Central memory CD8-positive, alpha-beta T cell (primary cell): ENCODE measurements at regions not wholly inside any gene's neighbourhood (a gene's known extent, or its start where the extent isn't known, plus 50 kb on each side); places are given as distances from the start of the nearest gene placed in this dataset.

Experiments
- ATAC-seq: fragments of 150-1000 bp; cut with Tn5 transposase; replicated peaks from 2 replicates; pipeline ENCODE4 v1.10.0; 2022; ENCODE audit warnings: mild to moderate bottlenecking, moderate FRiP score, moderate number of reproducible peaks; ENCODE audit not compliant: poor library complexity, severe bottlenecking; ENCODE audit errors: extremely low read depth
- DNase-seq, 2 donors: peaks; one replicate each; pipeline ENCODE4 v3.0.0; 2021; ENCODE audit warnings: low spot score in 2 of 2
- H3K27ac Mint-ChIP-seq: one replicate; pipeline ENCODE4 v1.8.0; 2022; ENCODE audit warnings: low read depth, mild to moderate bottlenecking, moderate library complexity, mixed read lengths
- H3K27me3 Mint-ChIP-seq: one replicate; pipeline ENCODE4 v1.8.0; 2022; ENCODE audit warnings: mixed read lengths
- H3K36me3 Mint-ChIP-seq: one replicate; pipeline ENCODE4 v1.8.0; 2022; ENCODE audit warnings: mild to moderate bottlenecking, moderate library complexity, mixed read lengths; ENCODE audit not compliant: insufficient read depth
- H3K4me1 Mint-ChIP-seq: one replicate; pipeline ENCODE4 v1.8.0; 2022; ENCODE audit warnings: mixed read lengths
- H3K4me3 Mint-ChIP-seq: one replicate; pipeline ENCODE4 v1.8.0; 2022; ENCODE audit warnings: mild to moderate bottlenecking, moderate library complexity, mixed read lengths
- H3K9me3 Mint-ChIP-seq: one replicate; pipeline ENCODE4 v1.8.0; 2022; ENCODE audit warnings: mixed read lengths

DNA sequence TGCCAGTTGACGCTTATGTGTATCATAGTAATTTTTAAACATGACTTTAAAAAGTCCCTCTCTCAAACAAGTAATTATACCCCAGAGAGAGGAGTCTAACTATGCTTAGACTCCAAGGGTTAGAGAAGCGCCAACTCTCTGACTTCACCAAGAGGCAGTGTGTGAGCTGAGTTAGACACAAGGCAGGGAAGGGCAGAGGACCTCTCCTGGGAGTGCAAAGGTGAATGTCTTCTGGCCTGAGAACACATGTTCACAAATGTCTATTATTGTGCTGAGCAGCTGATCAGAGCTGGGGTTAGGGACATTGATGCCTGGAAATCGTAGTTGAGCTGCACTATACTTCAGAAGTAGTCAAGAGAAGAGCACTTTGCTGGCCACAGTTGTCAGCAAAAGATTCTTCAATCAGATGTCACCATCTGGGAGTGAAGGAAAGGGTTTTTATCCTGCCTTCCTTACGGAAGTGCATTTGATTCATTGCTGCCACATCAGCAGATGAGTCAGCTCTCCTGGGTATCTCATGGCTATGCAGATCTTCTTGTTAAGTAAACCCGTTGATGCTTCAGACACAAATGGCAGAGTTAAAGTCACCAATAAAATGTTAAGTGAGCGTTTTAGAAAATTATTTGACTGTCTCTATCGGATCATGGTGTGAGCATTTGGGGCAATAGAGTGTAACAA, 283.2 kb upstream of the ARGLU1 start:
- no peak overlapping the region for H3K4me3 Mint-ChIP-seq
- ATAC-seq (no peak), DNase-seq (no peak)
- no peaks in the 10 kb centered on the region for H3K36me3 Mint-ChIP-seq
- H3K9me3 Mint-ChIP-seq: no peaks in the 10 kb centered on the region
- H3K27ac Mint-ChIP-seq: no peak overlapping the region
- no peaks in the 10 kb centered on the region for H3K4me1 Mint-ChIP-seq
- H3K27me3 Mint-ChIP-seq: no peaks in the 10 kb centered on the region

DNA sequence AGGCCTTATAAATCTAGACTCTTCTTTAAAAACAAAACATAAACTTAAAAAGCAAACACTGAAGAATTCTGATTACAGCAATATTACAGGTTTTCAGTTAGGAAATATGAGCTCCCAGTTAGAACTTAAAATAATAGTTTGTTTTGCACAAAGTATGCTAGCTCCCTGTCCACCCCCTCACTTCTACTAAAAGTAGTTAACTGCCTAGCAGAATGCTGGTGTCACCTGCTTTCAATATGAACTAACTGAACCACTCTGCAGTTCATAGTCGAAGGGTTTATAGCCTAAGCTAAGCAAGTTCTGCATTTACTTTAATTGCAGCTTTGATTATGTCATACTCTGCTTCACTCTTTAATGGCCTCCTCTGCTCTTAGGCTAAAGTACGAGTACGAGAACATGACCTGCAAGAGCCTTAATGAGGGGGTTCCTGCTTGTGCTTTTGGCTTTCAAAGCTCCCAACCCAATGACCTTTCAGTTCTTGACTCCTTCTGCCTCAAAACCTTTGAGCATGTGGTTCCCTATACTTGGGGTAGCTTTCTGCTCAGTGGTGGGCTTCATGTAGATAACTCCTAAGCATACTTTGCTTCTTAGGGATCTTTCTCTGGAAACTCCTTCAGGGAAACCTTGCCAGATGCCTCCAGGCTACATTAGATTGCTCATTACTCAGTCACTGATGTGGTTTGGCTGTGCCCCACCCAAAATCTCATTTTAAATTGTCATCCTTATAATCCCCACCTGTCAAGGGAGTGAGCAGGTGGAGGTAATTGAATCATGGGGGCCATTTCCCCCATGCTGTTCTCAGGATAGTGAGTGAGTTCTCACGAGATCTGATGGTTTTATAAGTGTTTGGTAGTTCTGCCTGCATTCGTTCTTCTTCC, 278.9 kb upstream of the ARGLU1 start:
- no peaks in the 10 kb centered on the region for H3K27me3 Mint-ChIP-seq
- H3K36me3 Mint-ChIP-seq: no peaks in the 10 kb centered on the region
- H3K4me1 Mint-ChIP-seq: no peaks in the 10 kb centered on the region
- no peak overlapping the region for H3K27ac Mint-ChIP-seq
- H3K4me3 Mint-ChIP-seq: no peak overlapping the region
- ATAC-seq: no peak
- no peaks in the 10 kb centered on the region for H3K9me3 Mint-ChIP-seq
- DNase-seq: no peak

DNA sequence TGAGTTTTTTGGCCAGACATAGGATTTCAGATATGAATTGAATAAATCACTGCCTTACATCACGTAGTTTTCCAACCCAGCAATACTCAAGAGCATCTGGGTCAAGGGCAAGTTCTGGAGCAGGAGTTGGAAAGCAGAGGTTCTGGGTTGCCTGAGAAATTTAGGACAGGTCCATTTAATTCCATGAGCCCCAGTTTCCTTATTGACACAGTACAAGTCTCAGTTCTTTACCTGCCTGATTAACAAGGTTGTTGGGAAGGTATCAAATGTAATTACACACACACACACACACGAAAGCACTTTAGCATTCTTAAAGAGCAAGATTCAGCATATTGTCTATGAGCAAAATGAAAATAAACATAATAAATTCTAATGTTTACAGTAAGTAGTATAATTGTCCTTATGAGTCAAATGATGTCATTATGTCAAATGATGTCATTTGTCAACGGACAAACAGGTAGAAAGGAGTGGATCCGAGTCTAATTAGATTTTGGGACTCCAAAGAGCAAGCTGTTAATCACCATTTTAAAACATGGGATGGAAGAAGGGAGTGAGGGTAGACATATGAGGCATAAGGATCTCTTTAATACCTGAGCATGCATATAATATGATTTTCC, 268.4 kb upstream of the ARGLU1 start:
- Mint-ChIP-seq H3K27ac (no peak overlapping the region), H3K4me1 (no peaks in the 10 kb centered on the region), H3K36me3 (no peaks in the 10 kb centered on the region), H3K9me3 (peaks cover 12% of the 10 kb centered on the region), H3K27me3 (no peaks in the 10 kb centered on the region), H3K4me3 (no peak overlapping the region)
- DNase-seq (no peak), ATAC-seq (no peak)

DNA sequence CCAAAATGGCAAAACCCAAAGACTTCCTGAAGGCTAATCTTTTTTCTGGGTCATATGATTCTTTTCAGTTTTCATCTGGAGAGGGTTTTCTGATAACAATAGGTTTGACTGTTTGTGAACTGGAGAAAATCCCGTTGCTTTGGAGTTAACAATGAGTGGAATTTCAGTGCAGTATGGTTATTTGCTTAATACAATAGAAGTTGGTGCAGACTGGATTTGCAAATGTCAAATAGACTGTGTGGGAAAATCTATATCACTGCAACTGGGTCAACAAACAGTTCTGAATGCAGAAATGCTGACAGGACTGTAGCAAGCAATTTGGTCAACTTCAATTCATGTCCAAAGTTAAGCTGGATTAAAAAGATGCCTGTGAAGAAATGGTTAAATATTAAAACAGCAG, 267.5 kb upstream of the ARGLU1 start:
- Mint-ChIP-seq H3K4me3 (no peak overlapping the region), H3K27ac (no peak overlapping the region), H3K36me3 (no peaks in the 10 kb centered on the region), H3K27me3 (no peaks in the 10 kb centered on the region), H3K4me1 (no peaks in the 10 kb centered on the region), H3K9me3 (peaks cover 12% of the 10 kb centered on the region)
- ATAC-seq: no peak
- DNase-seq: no peak

DNA sequence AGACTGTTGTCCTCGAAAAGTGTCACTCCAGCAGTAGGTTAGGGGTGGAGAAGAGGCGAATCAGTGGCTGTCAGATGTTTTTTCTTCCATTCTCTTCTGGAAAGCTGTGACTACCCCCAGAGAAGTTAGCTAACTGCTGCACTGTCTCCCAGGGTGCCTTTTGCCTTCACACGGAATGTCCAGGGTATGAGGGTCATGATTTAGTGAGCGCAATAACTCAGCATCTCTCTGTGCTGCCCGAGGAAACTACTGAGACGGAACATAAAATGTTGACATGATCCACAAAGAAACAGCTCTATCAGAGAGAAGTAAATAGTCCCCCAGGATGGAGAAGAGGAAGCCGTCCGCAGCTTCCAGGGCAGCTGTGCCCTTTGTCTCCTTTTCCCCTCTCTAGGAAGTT, 254.0 kb upstream of the ARGLU1 start:
- Mint-ChIP-seq H3K27ac (no peak overlapping the region), H3K27me3 (no peaks in the 10 kb centered on the region), H3K36me3 (no peaks in the 10 kb centered on the region), H3K9me3 (peaks cover 6% of the 10 kb centered on the region), H3K4me3 (no peak overlapping the region), H3K4me1 (no peaks in the 10 kb centered on the region)
- no peak for DNase-seq
- ATAC-seq: no peak

GRCh38 chr13:106819413-106820180, 251.7 kb upstream of the ARGLU1 start:
- no peak for DNase-seq
- Mint-ChIP-seq H3K4me1 (no peaks in the 10 kb centered on the region), H3K36me3 (no peaks in the 10 kb centered on the region), H3K9me3 (peaks cover 6% of the 10 kb centered on the region), H3K4me3 (no peak overlapping the region), H3K27me3 (no peaks in the 10 kb centered on the region), H3K27ac (no peak overlapping the region)
- no peak for ATAC-seq

GRCh38 chr13:106818971-106819370, 251.0 kb upstream of the ARGLU1 start:
- no peaks in the 10 kb centered on the region for H3K36me3 Mint-ChIP-seq
- H3K9me3 Mint-ChIP-seq: peaks cover 6% of the 10 kb centered on the region
- ATAC-seq: no peak
- no peak overlapping the region for H3K27ac Mint-ChIP-seq
- no peaks in the 10 kb centered on the region for H3K27me3 Mint-ChIP-seq
- H3K4me1 Mint-ChIP-seq: no peaks in the 10 kb centered on the region
- no peak overlapping the region for H3K4me3 Mint-ChIP-seq
- DNase-seq: no peak

GRCh38 chr13:106815545-106815944, 247.6 kb upstream of the ARGLU1 start:
- no peak for ATAC-seq
- no peak overlapping the region for H3K27ac Mint-ChIP-seq
- H3K27me3 Mint-ChIP-seq: no peaks in the 10 kb centered on the region
- no peak for DNase-seq
- no peaks in the 10 kb centered on the region for H3K36me3 Mint-ChIP-seq
- H3K4me1 Mint-ChIP-seq: no peaks in the 10 kb centered on the region
- no peak overlapping the region for H3K4me3 Mint-ChIP-seq
- H3K9me3 Mint-ChIP-seq: no peaks in the 10 kb centered on the region

DNA sequence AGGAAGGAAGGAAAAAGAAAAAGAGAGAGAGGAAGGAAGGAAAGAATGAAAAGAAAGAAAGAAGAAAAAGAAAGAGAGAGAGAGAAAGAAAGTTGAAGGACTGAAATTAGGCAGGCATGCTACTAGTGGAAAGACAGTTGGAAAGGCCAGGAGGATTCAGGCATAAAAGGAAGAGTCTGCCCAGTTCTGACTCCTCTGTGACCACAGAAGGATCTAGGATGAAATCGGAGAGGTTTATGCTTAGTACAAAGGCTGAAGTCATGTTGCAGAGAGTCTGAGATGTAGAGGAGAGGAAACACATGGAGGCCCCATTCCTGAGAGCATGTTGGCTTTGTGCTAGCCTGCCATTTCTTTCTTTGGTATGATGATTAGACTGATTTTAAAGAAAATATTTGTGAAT, 246.5 kb upstream of the ARGLU1 start:
- ATAC-seq (no peak), DNase-seq (no peak)
- no peaks in the 10 kb centered on the region for H3K27me3 Mint-ChIP-seq
- H3K36me3 Mint-ChIP-seq: no peaks in the 10 kb centered on the region
- no peaks in the 10 kb centered on the region for H3K4me1 Mint-ChIP-seq
- no peaks in the 10 kb centered on the region for H3K9me3 Mint-ChIP-seq
- no peak overlapping the region for H3K27ac Mint-ChIP-seq
- H3K4me3 Mint-ChIP-seq: no peak overlapping the region

DNA sequence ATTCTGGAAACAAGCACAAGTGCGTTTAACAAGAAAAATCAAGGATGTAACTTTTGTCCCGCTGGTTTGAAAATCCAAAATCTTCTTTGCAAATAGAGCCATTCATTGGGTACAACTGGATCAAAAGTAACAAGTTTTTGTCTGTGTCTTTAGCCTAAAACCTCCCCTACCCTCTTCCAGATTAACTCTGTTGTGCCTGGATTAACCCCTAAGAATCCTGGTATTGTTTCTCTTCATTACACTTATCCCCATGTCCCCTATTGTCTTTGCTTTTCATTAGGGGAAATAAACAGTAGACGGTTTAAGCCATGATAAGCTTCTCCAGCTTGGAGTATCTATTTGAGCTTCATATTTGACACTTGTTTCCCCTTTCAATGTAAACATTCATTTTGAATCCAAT, 242.1 kb upstream of the ARGLU1 start:
- DNase-seq (no peak), ATAC-seq (no peak)
- no peaks in the 10 kb centered on the region for H3K9me3 Mint-ChIP-seq
- H3K27ac Mint-ChIP-seq: no peak overlapping the region
- no peaks in the 10 kb centered on the region for H3K36me3 Mint-ChIP-seq
- no peaks in the 10 kb centered on the region for H3K27me3 Mint-ChIP-seq
- H3K4me3 Mint-ChIP-seq: no peak overlapping the region
- H3K4me1 Mint-ChIP-seq: no peaks in the 10 kb centered on the region

DNA sequence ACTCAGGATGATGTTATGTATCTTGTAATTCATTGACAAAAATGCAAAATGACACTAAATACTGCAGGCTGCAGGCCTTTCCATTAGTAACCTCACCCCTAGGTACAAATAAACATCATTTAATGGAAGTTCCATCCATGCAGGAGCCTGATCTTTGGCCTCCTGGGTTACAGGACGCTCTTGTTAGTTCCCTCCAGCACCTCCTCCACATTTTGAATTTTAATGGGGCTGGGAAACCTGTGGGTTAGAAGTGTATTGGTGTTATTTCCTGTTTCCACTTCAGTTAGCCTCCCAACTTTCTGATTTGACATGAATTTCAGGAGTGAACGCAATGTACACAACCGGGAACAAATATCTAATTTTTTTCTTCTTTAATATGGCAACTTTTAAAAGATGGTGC, 237.1 kb upstream of the ARGLU1 start:
- no peaks in the 10 kb centered on the region for H3K4me1 Mint-ChIP-seq
- no peaks in the 10 kb centered on the region for H3K36me3 Mint-ChIP-seq
- H3K27ac Mint-ChIP-seq: no peak overlapping the region
- ATAC-seq (no peak), DNase-seq (no peak)
- H3K27me3 Mint-ChIP-seq: no peaks in the 10 kb centered on the region
- H3K9me3 Mint-ChIP-seq: no peaks in the 10 kb centered on the region
- H3K4me3 Mint-ChIP-seq: no peak overlapping the region

DNA sequence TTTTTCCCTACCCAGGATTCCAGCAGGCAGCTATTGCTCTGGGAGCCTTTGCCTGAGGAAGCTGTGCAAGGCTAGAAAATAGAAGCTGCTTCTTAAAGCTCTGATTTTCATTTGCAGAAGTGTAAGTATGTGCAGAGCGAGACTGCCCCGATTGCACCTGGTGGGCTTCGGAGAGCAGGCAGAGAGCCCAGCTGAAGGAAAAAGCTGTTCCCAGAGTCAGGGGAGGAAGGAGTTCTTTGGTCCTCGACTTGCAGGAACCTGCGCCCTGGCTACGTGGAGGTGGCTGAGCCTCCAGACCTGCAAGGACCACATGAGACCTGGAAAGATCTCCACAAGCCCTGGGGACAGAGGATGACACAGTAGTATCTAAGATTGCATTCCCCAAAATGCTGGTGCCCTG, 235.0 kb upstream of the ARGLU1 start:
- no peaks in the 10 kb centered on the region for H3K4me1 Mint-ChIP-seq
- DNase-seq (no peak), ATAC-seq (no peak)
- H3K36me3 Mint-ChIP-seq: peaks cover 2% of the 10 kb centered on the region
- H3K4me3 Mint-ChIP-seq: no peak overlapping the region
- H3K9me3 Mint-ChIP-seq: no peaks in the 10 kb centered on the region
- H3K27ac Mint-ChIP-seq: no peak overlapping the region
- no peaks in the 10 kb centered on the region for H3K27me3 Mint-ChIP-seq
